Vagina (tissue), 2 donors: ENCODE measurements at regions not wholly inside any gene's neighbourhood (a gene's known extent, or its start where the extent isn't known, plus 50 kb on each side); places are given as distances from the start of the nearest gene placed in this dataset.

ENCODE experiments used
- CTCF ChIP-seq, 3 experiments: fragments of 450-650 bp in 2 of 3; fragments of 200-600 bp in 1 of 3; sonication (generic) in 1 of 3; IDR thresholded peaks; one replicate each; pipeline ENCODE4 v1.5.1; 2017 to 2019; ENCODE audit warnings: antibody characterized with exemption in 3 of 3, mild to moderate bottlenecking in 2 of 3, moderate library complexity in 2 of 3
- POLR2A ChIP-seq, 2 donors: fragments of 450-650 bp; IDR thresholded peaks; one replicate each; pipeline ENCODE4 v1.6.1; 2017; ENCODE audit warnings: antibody characterized with exemption in 2 of 2, mild to moderate bottlenecking in 2 of 2, moderate library complexity in 2 of 2
- POLR2AphosphoS5 ChIP-seq, 2 donors: sonication (generic); formaldehyde crosslinking; IDR thresholded peaks; one replicate each; pipeline ENCODE4 v1.9.0; 2017; ENCODE audit warnings: antibody characterized with exemption in 2 of 2, mild to moderate bottlenecking in 2 of 2, low read depth in 1 of 2; ENCODE audit not compliant: insufficient read depth in 1 of 2

GRCh38 chr1:189500778-189501177, 976.9 kb downstream of the BRINP3 start:
- TF ChIP-seq POLR2A (IDR thresholded peaks at IDR 0.05), result no peak
- TF ChIP-seq CTCF (IDR thresholded peaks at IDR 0.05), result no peak
- no peak for TF ChIP-seq POLR2AphosphoS5 (IDR thresholded peaks at IDR 0.05; ENCODE audit: insufficient read depth in 1 of 2, low read depth in 1 of 2)
